GM18511 (cell line): ENCODE measurements at regions not wholly inside any gene's neighbourhood (a gene's known extent, or its start where the extent isn't known, plus 50 kb on each side); places are given as distances from the start of the nearest gene placed in this dataset.

Source experiments
- ATAC-seq: cut with Tn5 transposase; IDR thresholded peaks from one replicate; pipeline ENCODE4 v1.9.1; 2021; ENCODE audit warnings: mild to moderate bottlenecking, moderate library complexity; ENCODE audit not compliant: unreplicated experiment

GRCh38 chr4:100852326-100852725 lies 334.5 kb upstream of the EMCN start:
- no peak for ATAC-seq

- no peak for ATAC-seq
These were observed 331.5 kb upstream of the EMCN start for GRCh38 chr4:100849319-100849718.

- peak; percentile 77 for ATAC-seq
These were observed 331.0 kb upstream of the EMCN start for GRCh38 chr4:100848841-100849240.

GRCh38 chr4:100843910-100844309 lies 326.1 kb upstream of the EMCN start:
- ATAC-seq, result no peak

- no peak for ATAC-seq
These were observed 325.0 kb upstream of the EMCN start for GRCh38 chr4:100842856-100843255.

- no peak for ATAC-seq
These were observed 324.1 kb upstream of the EMCN start for GRCh38 chr4:100841911-100842310.

GRCh38 chr4:100839712-100840111 lies 321.9 kb upstream of the EMCN start:
- ATAC-seq, result no peak

- no peak for ATAC-seq
These were observed 320.5 kb upstream of the EMCN start for GRCh38 chr4:100838286-100838685.

- no peak for ATAC-seq
These were observed 319.1 kb upstream of the EMCN start for GRCh38 chr4:100836929-100837328.

GRCh38 chr4:100834616-100835015 lies 316.8 kb upstream of the EMCN start:
- ATAC-seq, result no peak

GRCh38 chr4:100833906-100834305 lies 316.1 kb upstream of the EMCN start:
- no peak for ATAC-seq

GRCh38 chr4:100828986-100829685 lies 311.3 kb upstream of the EMCN start:
- no peak for ATAC-seq

- no peak for ATAC-seq
These were observed 310.5 kb upstream of the EMCN start for GRCh38 chr4:100828364-100828763.

- ATAC-seq, result no peak
These were observed 309.9 kb upstream of the EMCN start for GRCh38 chr4:100827756-100828155.

- ATAC-seq, result no peak
These were observed 309.2 kb upstream of the EMCN start for GRCh38 chr4:100826808-100827548.

GRCh38 chr4:100826067-100826466 lies 308.2 kb upstream of the EMCN start:
- ATAC-seq, result no peak

- ATAC-seq, result peak; percentile 7
These were observed 306.1 kb upstream of the EMCN start for GRCh38 chr4:100823993-100824323.

- peak; percentile 77 for ATAC-seq
These were observed 305.5 kb upstream of the EMCN start for GRCh38 chr4:100823066-100823992.

GRCh38 chr4:100820249-100820648 lies 302.4 kb upstream of the EMCN start:
- no peak for ATAC-seq

GRCh38 chr4:100819505-100819904 lies 301.7 kb upstream of the EMCN start:
- no peak for ATAC-seq

GRCh38 chr4:100816436-100817045 lies 298.7 kb upstream of the EMCN start:
- ATAC-seq, result no peak
